ENCODE measurements at regions not wholly inside any gene's neighbourhood (a gene's known extent, or its start where the extent isn't known, plus 50 kb on each side); places are given as distances from the start of the nearest gene placed in this dataset.

GRCh38 chr4:138330531-138330930 lies 88.4 kb upstream of the SLC7A11 start:
- Mint-ChIP-seq H3K9me3 (peaks cover 2% of the 10 kb centered on the region), H3K27ac (no peak overlapping the region), H3K36me3 (ENCODE audit: low read depth) (no peaks in the 10 kb centered on the region), H3K4me3 (no peak overlapping the region), H3K27me3 (no peaks in the 10 kb centered on the region), H3K4me1 (no peaks in the 10 kb centered on the region)
- TF ChIP-seq CTCF (IDR thresholded peaks at IDR 0.05), result no peak
- no peak for DNase-seq
- intact Hi-C loops (cut with micrococcal nuclease), result no loop called here
- ATAC-seq (ENCODE audit: low read depth), result no peak
- ChIA-PET POLR2A (no interaction called here), CTCF (no interaction called here)

- H3K9me3 Mint-ChIP-seq, result peaks cover 2% of the 10 kb centered on the region
- intact Hi-C loops (cut with micrococcal nuclease), result no loop called here
Observed at GRCh38 chr4:138329506-138330070, 87.4 kb upstream of the SLC7A11 start.

GRCh38 chr4:138327338-138327737 lies 85.2 kb upstream of the SLC7A11 start:
- Mint-ChIP-seq H3K27ac (no peak overlapping the region), H3K27me3 (no peaks in the 10 kb centered on the region), H3K4me3 (no peak overlapping the region), H3K9me3 (peaks cover 2% of the 10 kb centered on the region), H3K4me1 (no peaks in the 10 kb centered on the region), H3K36me3 (ENCODE audit: low read depth) (no peaks in the 10 kb centered on the region)
- TF ChIP-seq CTCF (IDR thresholded peaks at IDR 0.05), result no peak
- ChIA-PET CTCF (no interaction called here), POLR2A (no interaction called here)
- DNase-seq (no peak), ATAC-seq (ENCODE audit: low read depth) (no peak)
- intact Hi-C loops (cut with micrococcal nuclease), result no loop called here

More at GRCh38 chr4:138329506-138330070, 87.4 kb upstream of the SLC7A11 start:
- Mint-ChIP-seq H3K36me3 (ENCODE audit: low read depth) (no peaks in the 10 kb centered on the region), H3K27me3 (no peaks in the 10 kb centered on the region), H3K4me1 (no peaks in the 10 kb centered on the region), H3K4me3 (no peak overlapping the region), H3K27ac (no peak overlapping the region)
- DNase-seq (no peak), ATAC-seq (ENCODE audit: low read depth) (no peak)
- ChIA-PET CTCF (no interaction called here), POLR2A (no interaction called here)
- no peak for TF ChIP-seq CTCF (IDR thresholded peaks at IDR 0.05)

DNA sequence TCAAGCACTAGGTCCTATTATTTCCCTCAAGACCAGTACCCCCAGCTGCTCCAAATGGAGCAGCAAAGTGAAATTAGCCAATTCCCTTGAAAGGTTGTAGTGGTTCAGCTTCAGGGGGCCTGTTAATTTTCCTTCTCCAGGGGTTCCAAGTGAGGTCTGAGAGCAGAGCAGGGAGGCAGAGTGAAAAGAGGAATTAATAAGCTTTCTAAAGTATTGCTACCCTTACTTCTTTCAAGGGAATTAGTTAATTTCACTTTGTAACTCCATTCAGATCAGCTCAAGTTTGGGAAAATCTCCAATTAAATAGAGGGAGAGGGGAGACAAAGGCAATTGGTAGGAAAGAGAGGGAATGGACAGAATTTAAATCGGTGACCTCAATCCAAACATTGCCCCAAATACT lies 78.7 kb upstream of the SLC7A11 start:
- no peaks in the 10 kb centered on the region for H3K27me3 Mint-ChIP-seq
- intact Hi-C loops (cut with micrococcal nuclease), result no loop called here
- DNase-seq (no peak), ATAC-seq (ENCODE audit: low read depth) (no peak)
- CTCF ChIA-PET, result no interaction called here
- TF ChIP-seq CTCF (IDR thresholded peaks at IDR 0.05), result no peak
- H3K27ac Mint-ChIP-seq, result no peak overlapping the region
- POLR2A ChIA-PET, result no interaction called here
- H3K4me1 Mint-ChIP-seq, result no peaks in the 10 kb centered on the region
- no peak overlapping the region for H3K4me3 Mint-ChIP-seq
- no peaks in the 10 kb centered on the region for H3K9me3 Mint-ChIP-seq
- no peaks in the 10 kb centered on the region for H3K36me3 Mint-ChIP-seq (ENCODE audit: low read depth)

- ATAC-seq (ENCODE audit: low read depth) (no peak), DNase-seq (no peak)
- H3K4me1 Mint-ChIP-seq, result no peaks in the 10 kb centered on the region
- ChIA-PET CTCF (no interaction called here), POLR2A (no interaction called here)
- no peaks in the 10 kb centered on the region for H3K9me3 Mint-ChIP-seq
- no peaks in the 10 kb centered on the region for H3K36me3 Mint-ChIP-seq (ENCODE audit: low read depth)
- H3K27ac Mint-ChIP-seq, result no peak overlapping the region
- no peak overlapping the region for H3K4me3 Mint-ChIP-seq
- intact Hi-C loops (cut with micrococcal nuclease), result no loop called here
- no peak for TF ChIP-seq CTCF (IDR thresholded peaks at IDR 0.05)
- H3K27me3 Mint-ChIP-seq, result no peaks in the 10 kb centered on the region
Observed at GRCh38 chr4:138320030-138320429, 77.9 kb upstream of the SLC7A11 start.

Data from activated B cell treated with CpG ODN at 0.5 μM for 24 hours (primary cell).